Common myeloid progenitor, CD34-positive (primary cell): ENCODE measurements at regions not wholly inside any gene's neighbourhood (a gene's known extent, or its start where the extent isn't known, plus 50 kb on each side); places are given as distances from the start of the nearest gene placed in this dataset.

ENCODE experiments used
- CTCF ChIA-PET: fragments of 350-600 bp; sonication (Branson Sonifier 250); formaldehyde crosslinking; loops from one replicate; lab custom pipeline; 2021; ENCODE audit warnings: antibody characterized with exemption; lab: Charles Lee
- POLR2A ChIA-PET: fragments of 350-600 bp; sonication (Branson Sonifier 250); formaldehyde crosslinking; loops from one replicate; lab custom pipeline; 2021; ENCODE audit warnings: antibody characterized with exemption; lab: Charles Lee
- DNase-seq, 3 donors: peaks; one replicate each; pipeline versions ENCODE4 v3.0.0 to v3.0.0-alpha.2; 2013
- H3K27ac ChIP-seq, 2 experiments: 1 replicate in 1 of 2; 2 replicates in 1 of 2; pipeline ENCODE4 v1.7.0; 2013; ENCODE audit warnings: inconsistent platforms in 2 of 2, low read length in 2 of 2, mild to moderate bottlenecking in 2 of 2, low read depth in 1 of 2, moderate library complexity in 1 of 2; ENCODE audit not compliant: severe bottlenecking in 2 of 2, insufficient read depth in 1 of 2, poor library complexity in 1 of 2
- H3K27me3 ChIP-seq, 5 experiments: replicated peaks in 2 of 5; 1 replicate in 3 of 5; 2 replicates in 2 of 5; pipeline versions ENCODE4 v1.6.1 to v1.7.0; 2013; ENCODE audit warnings: low read length in 4 of 5, mild to moderate bottlenecking in 2 of 5, moderate library complexity in 2 of 5, inconsistent platforms in 1 of 5; ENCODE audit not compliant: insufficient read depth in 5 of 5, control insufficient read depth in 4 of 5
- H3K36me3 ChIP-seq, 4 experiments: 1 replicate in 2 of 4; 2 replicates in 2 of 4; pipeline versions ENCODE4 v1.6.1 to v1.7.0; 2013; ENCODE audit warnings: low read length in 3 of 4, control low read depth in 1 of 4, mild to moderate bottlenecking in 1 of 4; ENCODE audit not compliant: control insufficient read depth in 4 of 4, insufficient read depth in 4 of 4
- H3K4me1 ChIP-seq, 4 experiments: 1 replicate in 3 of 4; 2 replicates in 1 of 4; pipeline versions ENCODE4 v1.6.1 to v1.7.1; 2013; ENCODE audit warnings: low read length in 3 of 4, mild to moderate bottlenecking in 3 of 4, control low read depth in 1 of 4, inconsistent platforms in 1 of 4, moderate library complexity in 1 of 4; ENCODE audit not compliant: control insufficient read depth in 4 of 4, insufficient read depth in 4 of 4; ENCODE audit errors: control extremely low read depth in 1 of 4
- H3K4me3 ChIP-seq, 7 experiments: 1 replicate in 4 of 7; 2 replicates in 3 of 7; pipeline versions ENCODE4 v1.5.1 to v1.7.0; 2013; ENCODE audit warnings: mild to moderate bottlenecking in 7 of 7, low read length in 6 of 7, moderate library complexity in 6 of 7, inconsistent platforms in 2 of 7, low read depth in 2 of 7, control low read depth in 1 of 7; ENCODE audit not compliant: insufficient read depth in 4 of 7, control insufficient read depth in 1 of 7; ENCODE audit errors: extremely low read depth in 1 of 7
- H3K9me3 ChIP-seq, 5 experiments: 1 replicate in 4 of 5; 2 replicates in 1 of 5; pipeline versions ENCODE4 v1.6.1 to v1.7.1; 2013; ENCODE audit warnings: low read length in 4 of 5, mild to moderate bottlenecking in 2 of 5, inconsistent platforms in 1 of 5, low read depth in 1 of 5, moderate library complexity in 1 of 5; ENCODE audit not compliant: control insufficient read depth in 4 of 5, insufficient read depth in 2 of 5; ENCODE audit errors: control extremely low read depth in 1 of 5
- WGBS: methylation state at CpG from one replicate; pipeline ENCODE4 v1.1.5; 2013; ENCODE audit not compliant: insufficient coverage; 5-methylcytosine and 5-hydroxymethylcytosine counted together

DNA sequence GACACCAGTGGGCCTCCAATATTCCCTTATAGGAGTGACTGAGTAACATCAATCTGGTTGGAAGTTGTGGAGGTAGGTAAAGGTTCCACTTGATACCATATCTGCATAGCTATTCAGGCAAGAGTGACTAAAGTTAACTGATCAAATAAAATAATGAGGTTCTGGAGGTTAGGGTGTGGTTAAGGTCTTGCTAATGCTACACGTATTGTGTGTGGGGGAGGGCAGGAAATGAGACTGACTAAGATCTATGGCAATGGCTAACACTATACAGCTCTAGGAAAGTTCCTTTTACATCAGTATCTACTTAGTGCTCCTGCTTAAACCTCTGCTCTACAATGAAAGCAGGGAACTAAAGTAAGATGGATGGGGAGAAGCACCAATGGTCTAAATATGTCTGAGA lies 149.1 kb upstream of the MGAT5 start:
- ChIA-PET CTCF (no interaction called here), POLR2A (no interaction called here)
- Histone ChIP-seq H3K27me3 (peaks cover 0 to 4% (median 0%) of the 10 kb centered on the region in 5 experiments), H3K36me3 (no peaks in the 10 kb centered on the region), H3K4me3 (no peak overlapping the region), H3K4me1 (peaks cover 0 to 5% (median 0%) of the 10 kb centered on the region in 4 experiments), H3K27ac (no peak overlapping the region), H3K9me3 (peaks cover 0 to 3% (median 0%) of the 10 kb centered on the region in 5 experiments)
- no CpG with 5 or more reads among the region's 1 CpG for WGBS
- no peak for DNase-seq

DNA sequence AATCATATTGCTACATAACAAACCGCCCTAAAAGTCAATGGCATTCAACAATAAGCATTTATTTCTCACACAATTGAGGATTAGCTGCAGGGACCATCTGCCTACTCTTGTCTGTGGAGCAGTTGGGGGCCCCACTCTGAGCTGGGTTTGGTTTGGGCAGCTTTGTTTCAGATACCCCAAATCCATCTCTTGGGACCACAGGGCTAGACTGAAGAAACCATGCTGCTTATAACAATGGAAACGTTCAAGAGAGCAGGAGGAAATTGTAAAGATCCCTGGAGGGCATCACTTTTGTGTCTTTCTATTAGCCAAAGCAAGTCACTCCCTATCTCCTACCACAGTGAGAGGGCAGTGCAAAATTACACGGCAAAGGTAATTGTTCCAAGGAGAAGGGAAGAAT lies 146.5 kb upstream of the MGAT5 start:
- CTCF ChIA-PET: interaction anchor here (1.4 kb wide), 1 partner anchor 21 kb away, joined by 3 read pairs; no protein-coding TSS in a partner anchor
- DNase-seq: no peak
- H3K4me3 ChIP-seq: no peak overlapping the region
- H3K36me3 ChIP-seq: no peaks in the 10 kb centered on the region
- H3K9me3 ChIP-seq: peaks cover 0 to 8% (median 4%) of the 10 kb centered on the region in 5 experiments
- peaks cover 0 to 5% (median 0%) of the 10 kb centered on the region in 4 experiments for H3K4me1 ChIP-seq
- POLR2A ChIA-PET: no interaction called here
- peaks cover 0 to 3% (median 0%) of the 10 kb centered on the region in 5 experiments for H3K27me3 ChIP-seq
- no peak overlapping the region for H3K27ac ChIP-seq
- no CpG with 5 or more reads among the region's 3 CpGs for WGBS

DNA sequence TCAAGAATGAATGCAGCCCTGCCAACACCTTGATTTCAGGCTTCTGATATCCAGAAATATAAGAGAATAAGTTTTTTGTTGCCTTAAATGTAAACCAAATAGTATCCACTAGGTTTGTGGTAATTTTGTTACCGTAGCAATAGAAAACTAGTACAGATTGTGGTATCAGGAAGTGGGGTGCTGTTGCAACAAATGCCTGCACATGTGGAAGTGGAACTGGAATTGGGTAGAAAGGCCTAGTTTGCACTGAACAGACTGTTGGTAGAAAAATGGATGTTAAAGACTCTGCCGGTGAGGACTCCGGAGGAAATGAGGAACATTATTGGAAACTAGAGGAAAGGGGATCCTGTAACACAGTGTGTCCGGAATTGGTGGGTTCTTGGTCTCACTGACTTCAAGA lies 145.8 kb upstream of the MGAT5 start:
- Histone ChIP-seq H3K27me3 (peaks cover 0 to 3% (median 0%) of the 10 kb centered on the region in 5 experiments), H3K4me3 (no peak overlapping the region), H3K9me3 (peaks cover 0 to 8% (median 4%) of the 10 kb centered on the region in 5 experiments), H3K36me3 (no peaks in the 10 kb centered on the region), H3K27ac (no peak overlapping the region), H3K4me1 (peaks cover 0 to 5% (median 0%) of the 10 kb centered on the region in 4 experiments)
- POLR2A ChIA-PET: no interaction called here
- CTCF ChIA-PET: interaction anchor here (1.2 kb wide), 1 partner anchor 97 kb away, joined by 4 read pairs; no protein-coding TSS in a partner anchor
- 58% methylated on average over 4 of the region's 4 CpGs for WGBS
- DNase-seq: peak in 2 of 3 donors; percentile 58 to 70

DNA sequence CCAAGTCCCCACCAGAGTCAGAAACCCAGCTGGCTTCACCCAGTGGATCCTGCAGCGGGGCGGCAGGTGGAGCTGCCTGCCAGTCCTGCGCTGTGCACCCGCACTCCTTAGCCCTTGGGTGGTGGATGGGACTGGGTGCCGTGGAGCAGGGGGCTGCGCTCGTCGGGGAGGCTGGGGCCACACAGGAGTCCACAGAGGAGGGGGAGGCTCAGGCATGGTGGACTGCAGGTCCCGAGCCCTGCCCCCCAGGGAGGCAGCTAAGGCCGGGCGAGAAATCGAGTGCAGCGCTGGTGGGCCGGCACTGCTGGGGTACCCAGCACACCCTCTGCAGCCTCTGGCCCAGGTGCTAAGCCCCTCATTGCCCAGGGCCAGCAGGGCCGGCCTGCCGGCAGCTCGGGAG lies 144.6 kb upstream of the MGAT5 start:
- WGBS: over 99% methylated on average over 17 of the region's 17 CpGs
- ChIA-PET CTCF (interaction anchor here (1.0 to 1.2 kb wide), 2 partner anchors 96 to 98 kb away, joined by 4 to 6 read pairs; no protein-coding TSS in a partner anchor), POLR2A (no interaction called here)
- H3K4me1 ChIP-seq: peaks cover 0 to 5% (median 0%) of the 10 kb centered on the region in 4 experiments
- no peaks in the 10 kb centered on the region for H3K36me3 ChIP-seq
- no peak overlapping the region for H3K27ac ChIP-seq
- peaks cover 0 to 8% (median 4%) of the 10 kb centered on the region in 5 experiments for H3K9me3 ChIP-seq
- H3K27me3 ChIP-seq: peaks cover 0 to under 1% (median 0%) of the 10 kb centered on the region in 5 experiments
- no peak for DNase-seq
- no peak overlapping the region for H3K4me3 ChIP-seq

DNA sequence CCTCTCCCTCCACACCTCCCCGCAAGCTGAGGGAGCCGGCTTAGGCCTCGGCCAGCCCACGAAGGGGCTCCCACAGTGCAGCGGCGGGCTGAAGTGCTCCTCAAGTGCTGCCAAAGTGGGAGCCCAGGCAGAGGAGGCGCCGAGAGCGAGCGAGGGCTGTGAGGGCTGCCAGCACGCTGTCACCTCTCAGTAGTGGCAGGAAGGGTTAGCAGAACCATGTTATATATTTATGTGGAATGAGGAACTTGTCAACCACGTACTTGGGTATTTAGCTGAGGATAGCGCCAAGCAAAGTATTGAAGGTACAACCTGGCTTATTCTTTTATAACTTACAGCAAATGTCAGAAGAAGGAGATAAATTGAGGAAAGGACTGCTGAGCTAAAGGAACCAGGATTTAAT lies 144.1 kb upstream of the MGAT5 start:
- DNase-seq: peak in 1 of 3 donors; percentile 19
- CTCF ChIA-PET: interaction anchor here (1.0 kb wide), 1 partner anchor 98 kb away, joined by 6 read pairs; no protein-coding TSS in a partner anchor
- Histone ChIP-seq H3K36me3 (no peaks in the 10 kb centered on the region), H3K27me3 (no peaks in the 10 kb centered on the region), H3K4me1 (peaks cover 0 to 5% (median 0%) of the 10 kb centered on the region in 4 experiments), H3K4me3 (no peak overlapping the region), H3K9me3 (peaks cover 0 to 8% (median 4%) of the 10 kb centered on the region in 5 experiments), H3K27ac (no peak overlapping the region)
- POLR2A ChIA-PET: no interaction called here
- 91% methylated on average over 5 of the region's 13 CpGs for WGBS

DNA sequence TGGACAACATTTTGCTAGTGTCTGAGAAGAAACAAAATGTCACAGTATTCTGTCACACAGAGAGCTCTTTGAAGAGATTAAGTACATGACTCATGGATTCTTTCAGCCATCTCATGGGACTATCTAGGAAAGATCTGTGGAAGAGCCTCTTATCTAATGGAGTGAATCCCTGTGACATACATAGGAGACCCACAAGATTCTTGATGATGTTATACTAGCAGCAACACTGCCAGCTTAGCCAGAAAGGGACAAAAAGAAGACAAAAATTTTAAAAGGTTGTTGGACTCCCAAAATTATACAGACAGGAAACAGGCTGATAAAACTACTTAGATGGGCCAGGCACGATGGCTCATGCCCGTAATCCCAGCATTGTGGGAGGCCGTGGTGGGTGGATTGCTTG lies 143.3 kb upstream of the MGAT5 start:
- ChIA-PET CTCF (interaction anchor here (0.8 to 1.0 kb wide), 2 partner anchors 97 to 225 kb away, joined by 3 to 6 read pairs; no protein-coding TSS in a partner anchor), POLR2A (no interaction called here)
- no peak overlapping the region for H3K27ac ChIP-seq
- peaks cover 0 to 8% (median 4%) of the 10 kb centered on the region in 5 experiments for H3K9me3 ChIP-seq
- no peak overlapping the region for H3K4me3 ChIP-seq
- no peaks in the 10 kb centered on the region for H3K36me3 ChIP-seq
- DNase-seq: no peak
- peaks cover 0 to 5% (median 0%) of the 10 kb centered on the region in 4 experiments for H3K4me1 ChIP-seq
- WGBS: 97% methylated on average over 3 of the region's 3 CpGs
- no peaks in the 10 kb centered on the region for H3K27me3 ChIP-seq

DNA sequence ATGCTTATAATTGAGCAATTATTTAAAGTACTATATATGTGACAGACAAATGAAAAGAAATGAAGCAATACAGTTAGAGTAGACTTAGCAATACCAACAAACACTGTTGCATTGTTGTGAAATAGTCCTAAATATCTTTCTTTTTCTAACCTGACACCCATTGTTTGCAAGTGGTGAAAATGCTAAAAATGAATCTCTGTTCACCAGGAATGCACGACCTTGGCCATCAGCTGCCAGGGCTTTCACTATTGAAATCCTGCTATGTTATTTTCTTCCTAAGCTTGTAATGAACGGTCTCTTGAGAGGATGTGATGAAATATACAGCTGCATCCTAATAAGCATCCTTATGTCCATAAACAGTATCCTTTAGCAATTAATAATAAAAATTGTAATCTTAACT lies 136.2 kb upstream of the MGAT5 start:
- Histone ChIP-seq H3K36me3 (no peaks in the 10 kb centered on the region), H3K9me3 (no peaks in the 10 kb centered on the region), H3K4me3 (no peak overlapping the region), H3K27ac (no peak overlapping the region), H3K4me1 (peaks cover 4 to 31% (median 26%) of the 10 kb centered on the region in 4 experiments), H3K27me3 (no peaks in the 10 kb centered on the region)
- no peak for DNase-seq
- CTCF ChIA-PET: interaction anchor here (0.9 to 8.1 kb wide), 27 partner anchors 11 to 338 kb away, joined by 3 to 124 read pairs (median 7); partner anchors contain the start of gene MGAT5
- POLR2A ChIA-PET: interaction anchor here (1.7 kb wide), 1 partner anchor 294 kb away, joined by 8 read pairs; no protein-coding TSS in a partner anchor
- no CpG with 5 or more reads among the region's 2 CpGs for WGBS
